NB4 (cell line): ENCODE measurements at regions not wholly inside any gene's neighbourhood (a gene's known extent, or its start where the extent isn't known, plus 50 kb on each side); places are given as distances from the start of the nearest gene placed in this dataset.

Source experiments
- CTCF ChIP-seq: IDR thresholded peaks from one replicate; pipeline ENCODE4 v1.5.1; 2012; ENCODE audit warnings: low read depth, low read length
- POLR2A ChIP-seq: IDR thresholded peaks from 2 replicates; pipeline ENCODE4 v1.6.1; 2011; ENCODE audit warnings: mild to moderate bottlenecking; ENCODE audit not compliant: insufficient read length; ENCODE audit errors: extremely low read depth

DNA sequence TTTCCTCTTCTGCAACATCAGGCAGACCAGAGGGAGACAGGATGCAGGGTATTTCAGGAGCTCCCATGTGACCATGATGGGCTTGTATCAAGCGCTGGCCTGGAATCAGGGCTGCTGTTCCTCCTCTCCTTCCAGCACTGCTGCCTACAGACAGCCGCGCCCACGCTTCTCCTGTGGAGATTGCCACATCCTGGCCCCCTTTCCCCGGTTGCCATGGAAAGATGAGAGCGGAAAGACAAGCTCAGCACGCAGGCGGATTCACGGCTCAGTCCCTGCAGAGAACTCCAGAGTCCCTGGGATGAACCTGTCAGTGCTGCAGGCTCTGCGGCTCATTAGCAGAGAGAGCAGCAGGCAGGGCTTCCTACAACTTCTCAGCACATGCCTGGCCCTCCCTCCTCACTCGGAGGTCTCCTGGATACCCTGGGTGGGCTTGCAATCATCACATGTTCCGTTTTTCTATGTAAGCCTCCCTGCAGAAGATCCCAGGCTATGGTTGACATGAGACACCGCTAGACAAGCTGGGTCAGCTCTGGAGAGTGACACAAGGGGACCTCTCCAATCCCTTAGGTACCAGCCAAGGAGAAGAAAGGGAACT is 497.8 kb upstream of the MYT1L start:
- TF ChIP-seq CTCF: no peak
- no peak for TF ChIP-seq POLR2A
